ENCODE measurements at regions not wholly inside any gene's neighbourhood (a gene's known extent, or its start where the extent isn't known, plus 50 kb on each side); places are given as distances from the start of the nearest gene placed in this dataset.

GRCh38 chr13:85586422-85586831, 212.8 kb downstream of the SLITRK6 start:
- TF ChIP-seq POLR2AphosphoS5 (IDR thresholded peaks at IDR 0.05) (no peak), CTCF (IDR thresholded peaks at IDR 0.05) (no peak), POLR2A (IDR thresholded peaks at IDR 0.05) (no peak), EP300 (IDR thresholded peaks at IDR 0.05) (no peak)

Data from stomach (tissue), 4 donors.